IPS-18c (cell line): ENCODE measurements at regions not wholly inside any gene's neighbourhood (a gene's known extent, or its start where the extent isn't known, plus 50 kb on each side); places are given as distances from the start of the nearest gene placed in this dataset.

ENCODE experiments used
- H3K4me3 ChIP-seq: 2 replicates; pipeline ENCODE4 v1.7.0; 2013; ENCODE audit warnings: low read depth, mild to moderate bottlenecking, low read length, moderate library complexity; ENCODE audit not compliant: insufficient read depth
- H3K9me3 ChIP-seq: one replicate; pipeline ENCODE4 v1.6.1; 2013; ENCODE audit warnings: mild to moderate bottlenecking, low read length, moderate library complexity; ENCODE audit not compliant: control insufficient read depth, insufficient read depth

DNA sequence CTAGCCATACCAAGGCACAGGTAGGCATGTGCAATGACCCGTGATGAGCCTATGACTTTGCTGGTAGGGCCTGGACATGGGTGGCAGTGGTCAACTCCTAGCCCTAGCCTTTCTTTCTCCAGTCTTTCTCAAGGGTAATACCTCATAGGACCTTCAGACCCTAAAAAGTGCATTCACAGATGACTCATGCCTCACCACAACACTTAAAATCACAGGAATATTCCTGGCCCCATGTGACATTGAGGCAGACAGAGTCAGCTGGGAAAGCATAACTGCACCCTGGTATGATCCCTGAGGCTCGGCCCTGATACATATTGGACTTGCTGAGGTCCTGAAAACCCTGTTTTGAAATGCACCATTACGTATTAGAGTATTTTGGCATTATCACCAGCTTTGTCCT lies 449.5 kb downstream of the HINT1 start:
- Histone ChIP-seq H3K9me3 (no peaks in the 10 kb centered on the region), H3K4me3 (no peak overlapping the region)

DNA sequence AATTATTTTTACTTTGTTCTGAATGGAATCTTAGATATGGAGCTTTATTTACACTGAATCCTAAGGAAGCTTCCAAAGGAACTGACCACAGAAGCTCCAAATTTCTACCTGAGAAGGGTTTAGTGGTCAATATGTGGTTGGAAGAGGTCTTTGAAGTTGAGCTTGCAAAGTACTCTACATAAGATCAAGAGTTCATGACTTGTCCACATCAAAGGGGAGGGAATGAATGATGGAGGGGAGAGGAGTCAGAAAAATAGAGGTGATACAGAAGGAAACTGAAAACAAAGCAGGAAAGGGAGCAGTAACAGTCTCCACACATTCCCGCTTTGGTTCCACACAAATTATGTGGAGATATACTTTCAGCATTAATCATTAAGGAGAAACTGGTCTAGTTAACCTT lies 450.9 kb downstream of the HINT1 start:
- Histone ChIP-seq H3K9me3 (no peaks in the 10 kb centered on the region), H3K4me3 (no peak overlapping the region)

DNA sequence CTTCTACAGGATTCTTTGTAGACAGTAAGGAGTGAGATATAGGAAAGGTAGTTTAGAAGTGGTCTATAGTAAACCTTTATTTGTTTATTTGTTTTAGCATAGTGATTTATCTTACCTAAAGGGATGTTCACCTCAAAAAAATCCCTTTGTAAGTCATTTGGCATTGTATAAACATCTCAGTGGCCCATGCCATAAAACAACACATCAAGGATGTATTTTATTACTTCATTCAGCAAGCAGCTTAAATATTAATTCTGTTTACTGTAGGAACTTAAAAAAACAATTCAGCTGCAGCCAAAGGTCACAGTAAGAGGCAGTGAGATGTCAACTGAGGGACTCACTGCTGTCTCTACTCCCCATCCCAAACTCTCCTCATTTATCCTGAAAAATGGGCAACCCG lies 452.7 kb downstream of the HINT1 start:
- Histone ChIP-seq H3K9me3 (no peaks in the 10 kb centered on the region), H3K4me3 (no peak overlapping the region)

DNA sequence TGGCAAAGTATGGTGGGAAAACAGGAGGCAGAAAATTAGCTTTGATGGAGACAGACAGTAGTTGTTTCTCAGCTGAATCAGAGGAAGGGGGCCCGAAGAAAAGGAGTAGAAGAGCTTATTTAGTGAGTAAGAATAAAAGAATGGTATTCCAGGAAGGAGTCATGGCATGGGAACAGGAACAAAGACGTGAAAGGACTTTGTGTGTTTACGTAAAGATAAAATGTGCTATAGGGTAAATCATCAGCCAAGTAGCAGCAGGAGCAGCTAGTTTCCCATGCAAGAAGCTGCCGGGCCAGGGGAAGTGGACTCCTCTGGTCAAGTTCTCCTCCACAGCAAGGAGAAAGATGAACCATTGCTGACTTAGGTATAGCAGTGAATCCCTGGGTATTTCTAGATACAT lies 454.5 kb downstream of the HINT1 start:
- H3K9me3 ChIP-seq, result no peaks in the 10 kb centered on the region
- no peak overlapping the region for H3K4me3 ChIP-seq

DNA sequence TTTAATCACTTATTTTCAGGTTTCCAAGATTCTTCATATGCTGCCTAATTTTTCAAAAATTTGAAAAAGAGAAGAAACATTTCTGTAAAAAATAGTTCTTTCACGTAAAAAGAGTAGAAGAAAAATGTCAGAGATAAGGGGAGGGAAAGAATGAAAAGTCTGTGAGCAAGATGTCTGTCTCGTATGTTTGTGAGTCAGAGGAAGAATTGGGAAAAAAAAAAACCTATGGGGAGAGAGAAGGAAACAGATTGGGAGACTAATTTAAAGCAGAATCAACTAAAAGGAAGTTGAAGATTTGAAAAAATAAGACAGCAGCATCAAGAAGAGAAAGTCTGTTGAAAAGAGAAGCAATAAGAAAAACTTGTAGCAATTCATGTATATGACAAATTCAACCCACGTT lies 456.3 kb downstream of the HINT1 start:
- Histone ChIP-seq H3K9me3 (no peaks in the 10 kb centered on the region), H3K4me3 (no peak overlapping the region)

DNA sequence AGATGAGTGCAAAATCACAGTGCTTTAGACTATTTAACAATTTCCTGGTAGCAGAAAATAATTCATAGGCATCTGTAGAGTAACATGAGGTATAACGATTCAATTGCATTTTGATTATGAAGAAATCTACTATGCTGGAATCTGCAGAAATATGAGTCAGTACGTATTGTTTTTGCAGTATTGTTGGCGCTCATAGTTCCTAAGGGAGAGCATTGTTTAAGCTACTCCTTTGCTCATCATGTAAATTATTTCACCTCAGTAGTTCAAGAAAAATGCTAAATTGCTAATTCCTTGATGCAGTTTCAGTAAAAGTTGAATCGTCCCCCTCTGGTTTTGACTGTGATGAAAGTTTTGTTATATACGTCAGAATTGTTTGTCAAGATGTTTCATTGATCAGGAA lies 458.4 kb downstream of the HINT1 start:
- Histone ChIP-seq H3K9me3 (no peaks in the 10 kb centered on the region), H3K4me3 (no peak overlapping the region)

DNA sequence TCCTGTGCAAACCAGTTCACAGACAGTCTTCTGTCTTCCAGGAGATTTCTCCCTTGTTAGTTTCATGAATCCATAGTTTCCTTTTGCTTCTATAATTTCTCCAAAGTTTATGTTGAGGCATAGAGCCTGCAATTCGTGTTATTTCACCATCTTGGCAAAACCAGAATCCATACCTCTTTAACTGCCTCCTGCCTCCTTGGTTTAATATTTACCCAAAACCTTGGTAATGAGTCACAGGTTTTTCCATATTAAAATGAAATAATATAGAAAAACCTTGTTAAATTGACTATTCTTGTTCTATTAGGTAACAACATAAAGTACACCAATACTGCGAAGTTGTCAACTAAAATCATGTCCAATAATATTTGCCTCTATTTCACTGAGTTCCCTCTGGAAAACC lies 459.7 kb downstream of the HINT1 start:
- Histone ChIP-seq H3K4me3 (no peak overlapping the region), H3K9me3 (no peaks in the 10 kb centered on the region)

DNA sequence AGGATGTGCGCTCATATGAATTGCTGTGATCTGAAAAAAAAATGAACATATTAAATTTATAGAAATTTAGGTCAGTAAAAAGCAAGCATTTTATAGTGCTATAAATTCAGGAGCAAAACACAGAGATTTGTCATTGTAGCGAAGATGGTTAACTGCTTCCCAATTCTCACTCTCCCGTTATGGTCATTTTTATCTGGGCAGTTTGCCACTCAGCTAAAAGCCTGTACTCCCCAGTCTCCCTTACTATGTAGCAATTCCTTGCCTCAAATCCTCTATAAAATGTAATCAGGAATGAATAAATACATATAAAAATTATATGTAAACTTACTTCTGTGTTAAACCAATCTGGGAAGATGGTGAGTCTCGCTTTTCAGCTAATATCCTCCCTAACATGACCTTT lies 471.5 kb downstream of the HINT1 start:
- Histone ChIP-seq H3K9me3 (no peaks in the 10 kb centered on the region), H3K4me3 (no peak overlapping the region)

DNA sequence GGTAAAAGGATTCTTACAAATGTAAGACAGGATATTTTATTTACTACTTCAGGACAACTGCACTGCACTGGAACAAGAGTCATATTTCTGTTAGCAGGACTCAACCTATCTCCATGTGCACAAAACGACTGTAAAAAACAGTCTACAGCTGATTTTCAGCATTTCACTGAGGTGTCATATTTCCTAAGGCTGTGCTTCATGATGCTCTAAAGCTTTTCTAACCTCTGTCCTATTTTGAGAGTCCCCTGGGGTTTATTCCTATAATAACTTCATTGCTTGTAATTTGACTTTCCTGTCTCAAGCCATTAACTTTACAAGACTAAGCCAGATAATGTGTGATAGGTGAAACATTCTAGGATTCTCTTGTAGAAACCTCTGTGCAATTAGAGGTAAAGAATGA lies 472.3 kb downstream of the HINT1 start:
- H3K4me3 ChIP-seq, result no peak overlapping the region
- H3K9me3 ChIP-seq, result no peaks in the 10 kb centered on the region

DNA sequence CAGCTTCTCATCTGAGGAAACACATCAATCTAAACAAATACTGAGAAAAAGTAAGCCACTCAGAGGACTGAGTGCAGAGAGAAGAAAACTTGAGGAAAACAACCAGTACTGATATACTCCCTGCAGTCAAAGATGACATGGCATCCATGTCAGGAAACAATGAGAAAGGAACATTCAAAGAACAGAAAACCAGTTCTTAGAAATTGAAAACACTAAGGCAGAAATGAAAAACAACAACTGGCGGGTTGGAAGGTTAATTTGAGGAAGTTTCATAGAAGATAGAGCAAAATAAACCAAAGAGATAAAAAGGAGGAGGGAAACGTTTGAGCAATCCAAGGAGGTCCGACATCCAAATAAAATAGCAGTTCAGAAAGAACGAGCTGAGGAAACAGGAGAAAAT lies 475.2 kb downstream of the HINT1 start:
- no peaks in the 10 kb centered on the region for H3K9me3 ChIP-seq
- no peak overlapping the region for H3K4me3 ChIP-seq

DNA sequence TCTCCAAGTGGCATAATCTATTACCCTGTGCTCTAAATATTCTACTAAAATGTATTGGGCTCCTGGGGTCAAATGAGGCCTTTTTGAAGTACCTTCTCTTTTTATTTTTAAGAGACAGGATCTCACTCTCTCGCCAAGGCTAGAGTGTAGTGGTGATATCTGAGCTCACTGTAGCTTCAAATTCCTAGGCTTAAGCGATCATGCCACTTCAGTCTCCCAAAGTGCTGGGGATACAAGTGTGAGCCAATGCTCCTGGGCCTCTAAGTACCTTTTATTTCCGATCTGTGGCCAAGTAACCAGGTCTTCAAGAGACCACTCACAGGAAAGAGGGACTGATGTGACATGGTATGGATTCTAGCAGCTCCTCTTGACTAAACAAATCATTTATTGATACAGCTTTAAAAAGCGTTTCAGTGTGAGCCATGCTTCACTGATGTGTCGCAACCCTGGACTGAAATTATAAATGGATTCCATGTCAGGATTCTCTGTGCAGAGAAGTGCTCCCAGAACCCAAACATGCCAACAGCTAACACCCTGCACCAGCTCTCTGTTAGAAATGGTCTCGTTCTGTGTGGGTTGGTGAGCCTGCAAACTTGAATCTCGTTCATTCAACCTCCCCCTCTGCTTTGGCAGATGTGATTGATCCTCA lies 477.8 kb downstream of the HINT1 start:
- no peak overlapping the region for H3K4me3 ChIP-seq

DNA sequence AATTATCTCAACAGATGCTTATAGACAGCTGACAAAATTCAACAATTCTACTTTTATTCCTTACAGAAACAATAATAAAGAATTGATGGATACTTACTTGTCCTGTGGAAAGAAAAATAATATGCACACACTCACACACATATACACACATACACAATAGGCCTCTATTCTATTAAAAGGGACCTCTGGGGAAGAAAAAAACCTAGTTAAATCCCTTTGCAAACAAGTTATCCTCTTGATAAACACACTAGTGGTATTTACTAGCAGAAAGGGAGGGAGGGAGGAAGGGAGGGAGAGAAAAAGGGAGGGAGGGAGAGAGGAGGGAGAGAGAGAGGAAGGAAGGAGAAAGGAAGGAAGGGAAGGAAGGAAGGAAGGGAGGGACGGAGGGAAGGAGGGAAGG lies 486.4 kb downstream of the HINT1 start:
- no peaks in the 10 kb centered on the region for H3K9me3 ChIP-seq
- no peak overlapping the region for H3K4me3 ChIP-seq

More for the DNA sequence above, 477.8 kb downstream of the HINT1 start:
- no peaks in the 10 kb centered on the region for H3K9me3 ChIP-seq

DNA sequence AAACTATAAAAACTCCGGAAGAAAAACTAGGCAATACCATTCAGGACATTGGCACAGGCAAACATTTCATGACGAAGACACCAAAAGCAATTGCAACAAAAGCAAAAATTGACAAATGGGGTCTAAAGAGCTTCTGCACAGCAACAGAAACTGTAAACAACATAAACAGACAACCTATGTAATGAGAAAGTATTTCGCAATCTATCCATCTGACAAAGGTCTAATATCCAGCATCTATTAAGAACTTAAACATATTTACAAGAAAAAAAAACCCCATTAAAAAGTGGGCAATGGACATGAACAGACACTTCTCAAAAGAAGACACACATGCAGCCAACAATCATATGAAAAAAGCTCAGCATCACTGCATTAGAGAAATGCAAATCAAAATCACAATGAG lies 498.6 kb downstream of the HINT1 start:
- H3K4me3 ChIP-seq, result no peak overlapping the region
- no peaks in the 10 kb centered on the region for H3K9me3 ChIP-seq

DNA sequence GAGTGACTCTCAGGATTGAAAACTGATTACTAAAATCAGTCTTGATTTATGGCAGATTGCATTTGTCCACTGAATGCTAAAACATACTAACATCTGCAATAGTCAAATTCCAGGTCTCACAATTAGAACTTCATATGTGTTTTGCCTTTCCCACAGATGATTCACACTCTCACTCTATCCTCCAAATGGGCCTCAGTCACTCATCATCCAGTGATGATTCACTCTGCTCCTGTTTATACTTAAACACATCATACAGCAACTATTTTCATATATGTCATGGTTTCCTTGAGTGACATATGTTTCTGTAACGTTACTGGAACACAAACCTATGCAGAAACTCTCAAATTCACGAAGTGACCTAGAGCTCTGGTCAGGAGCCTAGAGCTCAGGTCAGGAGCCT lies 512.9 kb downstream of the HINT1 start:
- Histone ChIP-seq H3K4me3 (no peak overlapping the region), H3K9me3 (no peaks in the 10 kb centered on the region)

DNA sequence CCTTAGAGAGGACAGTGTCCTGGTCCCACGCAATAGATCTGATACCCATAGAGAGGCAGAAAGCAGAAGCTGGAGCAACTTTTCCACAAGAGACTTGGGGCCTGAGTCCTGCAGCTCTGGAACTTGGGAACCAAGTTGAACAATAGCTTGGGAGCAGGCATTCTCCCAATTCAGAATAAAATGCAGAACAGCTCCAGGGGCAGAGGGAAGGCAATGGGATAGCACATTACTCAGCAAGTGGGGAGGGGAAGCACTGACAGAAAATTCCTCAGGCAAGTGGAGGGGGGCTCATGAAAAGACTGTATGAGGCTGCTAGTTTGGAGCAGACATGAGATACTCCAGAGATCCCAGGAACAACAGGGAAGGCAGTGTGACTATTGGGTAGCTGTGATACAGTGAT lies 513.6 kb downstream of the HINT1 start:
- Histone ChIP-seq H3K4me3 (no peak overlapping the region), H3K9me3 (no peaks in the 10 kb centered on the region)

DNA sequence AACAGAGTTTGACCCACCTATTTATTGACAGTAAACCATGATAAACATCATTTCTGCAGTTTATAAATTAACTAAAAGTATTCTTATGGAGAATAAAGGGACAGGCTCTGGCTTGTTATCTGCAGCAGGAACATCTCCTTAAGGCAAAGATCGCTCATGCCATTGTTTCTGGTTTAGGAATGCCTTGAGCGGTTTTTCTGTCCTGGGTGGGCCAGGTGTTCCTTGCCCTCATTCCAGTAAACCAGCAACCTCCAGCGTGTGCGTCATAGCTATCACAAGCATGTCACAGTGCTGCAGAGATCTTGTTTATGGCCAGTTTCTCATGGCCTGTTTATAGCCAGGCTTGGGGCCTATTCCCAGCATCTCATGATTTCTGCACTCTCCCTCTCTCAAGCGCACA lies 521.7 kb downstream of the HINT1 start:
- Histone ChIP-seq H3K4me3 (no peak overlapping the region), H3K9me3 (peaks cover 6% of the 10 kb centered on the region)

DNA sequence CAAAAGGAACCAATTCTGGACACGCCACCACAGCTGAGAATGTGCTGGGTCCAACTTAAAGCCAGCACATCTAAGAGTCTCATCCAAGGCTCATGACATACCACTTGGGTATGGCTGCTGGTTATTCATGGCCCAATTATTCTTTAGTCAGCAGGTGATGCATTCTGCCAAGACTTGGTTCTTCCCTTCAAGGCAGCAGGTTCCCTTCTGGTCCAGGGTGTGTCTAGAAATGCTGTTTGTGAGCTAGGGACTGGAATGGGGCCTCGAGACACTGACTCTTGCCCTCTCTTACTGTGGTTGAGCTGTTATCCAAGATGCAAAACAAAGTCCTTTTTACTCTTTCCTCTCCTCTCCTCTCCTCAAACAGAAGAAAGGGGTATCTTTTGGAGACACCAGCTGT lies 522.6 kb downstream of the HINT1 start:
- no peak overlapping the region for H3K4me3 ChIP-seq

DNA sequence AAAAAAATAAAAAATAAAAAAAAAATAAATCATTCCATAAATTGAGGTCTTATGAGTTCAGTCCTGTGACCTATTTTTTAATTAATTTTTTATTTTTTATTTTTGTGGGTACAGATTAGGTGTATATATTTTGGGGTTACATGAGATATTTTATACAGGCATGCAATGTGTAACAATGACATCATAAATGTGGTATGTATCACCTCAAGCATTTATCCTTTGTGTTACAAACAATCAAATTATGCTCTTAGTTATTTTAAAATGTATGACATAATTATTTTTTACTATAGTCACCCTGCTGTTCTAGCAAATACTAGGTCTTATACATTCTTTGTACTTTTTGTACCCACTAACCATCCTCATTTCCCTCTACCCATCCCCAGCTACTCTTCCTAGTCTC lies 537.9 kb downstream of the HINT1 start:
- Histone ChIP-seq H3K9me3 (no peaks in the 10 kb centered on the region), H3K4me3 (no peak overlapping the region)

More for the DNA sequence above, 522.6 kb downstream of the HINT1 start:
- peaks cover 6% of the 10 kb centered on the region for H3K9me3 ChIP-seq

DNA sequence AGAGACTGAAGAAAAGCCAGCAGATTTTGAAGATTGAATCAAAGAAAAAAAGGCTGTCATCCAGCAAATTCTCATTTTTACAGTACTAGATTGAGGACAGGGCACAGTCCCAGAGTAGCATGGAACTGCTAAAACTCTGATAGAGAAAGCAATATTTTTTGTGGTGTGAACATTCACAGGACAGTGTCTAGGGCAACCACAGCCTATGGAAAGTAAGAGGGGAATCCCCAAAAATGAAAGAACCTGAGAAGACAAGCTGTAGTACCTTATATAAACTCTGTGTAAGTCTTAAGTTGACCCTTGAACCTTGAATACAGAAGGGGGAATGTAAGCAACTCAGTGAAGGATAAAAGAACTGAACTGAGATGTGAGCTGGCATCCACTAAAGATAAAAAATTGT lies 540.3 kb downstream of the HINT1 start:
- Histone ChIP-seq H3K4me3 (no peak overlapping the region), H3K9me3 (no peaks in the 10 kb centered on the region)
